CD4-positive, alpha-beta T cell treated with Interleukin-4 for 1 hour (primary cell): ENCODE measurements at regions not wholly inside any gene's neighbourhood (a gene's known extent, or its start where the extent isn't known, plus 50 kb on each side); places are given as distances from the start of the nearest gene placed in this dataset.

Source experiments
- DNase-seq, 2 donors: peaks; one replicate each; pipeline ENCODE4 v3.0.0-alpha.2; 2020 to 2022

- DNase-seq, result peak; percentile 74 to 85
These were observed 121.9 kb upstream of the ARHGEF3 start for GRCh38 chr3:56923526-56924224.

GRCh38 chr3:56921573-56922453 lies 120.1 kb upstream of the ARHGEF3 start:
- DNase-seq, result peak; percentile 20 to 68

- no peak for DNase-seq
These were observed 118.0 kb upstream of the ARHGEF3 start for GRCh38 chr3:56919797-56920195.

GRCh38 chr3:56919137-56919796 lies 117.5 kb upstream of the ARHGEF3 start:
- DNase-seq, result peak in 1 of 2 donors; percentile 41

GRCh38 chr3:56918111-56918568 lies 116.4 kb upstream of the ARHGEF3 start:
- peak; percentile 30 to 38 for DNase-seq

- DNase-seq, result peak; percentile 43 to 49
These were observed 115.8 kb upstream of the ARHGEF3 start for GRCh38 chr3:56917361-56918110.

GRCh38 chr3:56916716-56917360 lies 115.1 kb upstream of the ARHGEF3 start:
- no peak for DNase-seq

- peak; percentile 74 to 81 for DNase-seq
These were observed 114.3 kb upstream of the ARHGEF3 start for GRCh38 chr3:56915966-56916586.

GRCh38 chr3:56914646-56915045 lies 112.9 kb upstream of the ARHGEF3 start:
- DNase-seq, result no peak

GRCh38 chr3:56911363-56911762 lies 109.6 kb upstream of the ARHGEF3 start:
- DNase-seq, result no peak

- no peak for DNase-seq
These were observed 107.6 kb upstream of the ARHGEF3 start for GRCh38 chr3:56909349-56909748.

- DNase-seq, result no peak
These were observed 106.3 kb upstream of the ARHGEF3 start for GRCh38 chr3:56908004-56908403.

GRCh38 chr3:56904552-56905215 lies 102.9 kb upstream of the ARHGEF3 start:
- no peak for DNase-seq

GRCh38 chr3:56903231-56903782 lies 101.6 kb upstream of the ARHGEF3 start:
- no peak for DNase-seq

GRCh38 chr3:56902468-56903160 lies 100.9 kb upstream of the ARHGEF3 start:
- DNase-seq, result no peak

GRCh38 chr3:56900801-56901200 lies 99.1 kb upstream of the ARHGEF3 start:
- DNase-seq, result no peak

- no peak for DNase-seq
These were observed 98.1 kb upstream of the ARHGEF3 start for GRCh38 chr3:56899851-56900250.

GRCh38 chr3:56899078-56899477 lies 97.3 kb upstream of the ARHGEF3 start:
- DNase-seq, result no peak

- DNase-seq, result no peak
These were observed 94.6 kb upstream of the ARHGEF3 start for GRCh38 chr3:56896357-56896756.

- DNase-seq, result peak in 1 of 2 donors; percentile 44
These were observed 93.2 kb upstream of the ARHGEF3 start for GRCh38 chr3:56894881-56895431.
